Upper lobe of left lung (tissue), 6 donors: ENCODE measurements at regions not wholly inside any gene's neighbourhood (a gene's known extent, or its start where the extent isn't known, plus 50 kb on each side); places are given as distances from the start of the nearest gene placed in this dataset.
"Not testable (repeated sequence)": the region's sequence is repeated elsewhere in the genome, so short reads cannot be mapped to it uniquely, and the experiment has no call there.

Experiments
- ATAC-seq, 2 donors: fragments of 200-7000 bp; cut with Tn5 transposase; one replicate each; pipeline ENCODE4 v1.9.1; 2022; ENCODE audit warnings: mild to moderate bottlenecking in 2 of 2, moderate library complexity in 2 of 2; ENCODE audit not compliant: low FRiP score in 2 of 2
- DNase-seq, 2 donors: peaks; one replicate each; pipeline ENCODE4 v3.0.0-alpha.2; 2019 to 2020
- H3K27ac ChIP-seq, 4 donors: fragments of 200-600 bp; sonication (generic); one replicate each; pipeline ENCODE4 v1.5.1; 2016 to 2019
- H3K27me3 ChIP-seq, 4 donors: fragments of 200-600 bp; sonication (generic); one replicate each; pipeline ENCODE4 v1.5.1; 2017 to 2019
- H3K36me3 ChIP-seq, 4 donors: fragments of 200-600 bp; sonication (generic); one replicate each; pipeline ENCODE4 v1.5.1; 2016 to 2019
- H3K4me1 ChIP-seq, 4 donors: fragments of 200-600 bp; sonication (generic); one replicate each; pipeline ENCODE4 v1.5.1; 2018 to 2019
- H3K4me3 ChIP-seq, 4 donors: fragments of 200-600 bp; sonication (generic); one replicate each; pipeline ENCODE4 v1.5.1; 2017 to 2019; ENCODE audit warnings: mild to moderate bottlenecking in 2 of 4, moderate library complexity in 1 of 4
- H3K9me3 ChIP-seq, 4 donors: fragments of 200-600 bp; sonication (generic); one replicate each; pipeline ENCODE4 v1.5.1; 2018 to 2019
- EP300 ChIP-seq, 4 donors: sonication (generic); formaldehyde crosslinking; IDR thresholded peaks; one replicate each; pipeline ENCODE4 v1.5.1; 2017; ENCODE audit warnings: antibody characterized with exemption in 4 of 4, control low read depth in 2 of 4
- POLR2A ChIP-seq, 4 donors: fragments of 450-650 bp; IDR thresholded peaks; one replicate each; pipeline ENCODE4 v1.5.1; 2016 to 2017; ENCODE audit warnings: antibody characterized with exemption in 4 of 4, mild to moderate bottlenecking in 2 of 4
- POLR2AphosphoS5 ChIP-seq, 2 donors: sonication (generic); formaldehyde crosslinking; IDR thresholded peaks; one replicate each; pipeline ENCODE4 v1.5.1; 2017; ENCODE audit warnings: antibody characterized with exemption in 2 of 2
- WGBS, 2 donors: methylation state at CpG; one replicate each; pipeline ENCODE4 v1.1.5; 2017 to 2018; 5-methylcytosine and 5-hydroxymethylcytosine counted together
- TF ChIP-seq, protein P1 (sequence below), 6 experiments: fragments of 450-650 bp in 4 of 6; fragments of 200-600 bp in 2 of 6; sonication (generic) in 2 of 6; IDR thresholded peaks; one replicate each; pipeline ENCODE4 v1.5.1; 2016 to 2019; ENCODE audit warnings: antibody characterized with exemption in 6 of 6
- donor health status: DM: no; HTN: no; CAD: no; lungs with moderate emphysema.
- donor health status: DM: no; HTN: yes; CAD: no; lungs with severe emphysema.

DNA sequence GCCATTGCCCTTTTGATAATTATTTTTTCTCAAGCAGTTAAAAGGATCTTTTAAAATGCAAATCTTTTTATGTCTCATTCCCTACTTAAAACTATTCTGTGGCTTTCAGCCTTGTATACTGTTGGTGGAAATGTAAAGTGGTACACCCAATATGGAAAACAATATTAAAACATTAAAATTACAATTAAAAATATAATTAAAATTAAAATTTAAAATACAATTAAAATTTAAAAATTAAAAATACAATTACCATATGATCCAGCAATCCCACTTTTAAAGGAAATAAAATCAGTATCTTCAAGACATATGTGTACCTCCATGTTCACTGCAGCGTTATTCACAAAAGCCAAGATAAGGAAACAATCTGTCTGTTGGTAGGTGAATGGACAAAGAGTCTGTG is 340.8 kb upstream of the TOM1L1 start:
- H3K36me3 ChIP-seq, result no peaks in the 10 kb centered on the region
- no peak for TF ChIP-seq POLR2AphosphoS5 (IDR thresholded peaks at IDR 0.05)
- no peak for TF ChIP-seq POLR2A (IDR thresholded peaks at IDR 0.05)
- TF ChIP-seq, protein P1, sequence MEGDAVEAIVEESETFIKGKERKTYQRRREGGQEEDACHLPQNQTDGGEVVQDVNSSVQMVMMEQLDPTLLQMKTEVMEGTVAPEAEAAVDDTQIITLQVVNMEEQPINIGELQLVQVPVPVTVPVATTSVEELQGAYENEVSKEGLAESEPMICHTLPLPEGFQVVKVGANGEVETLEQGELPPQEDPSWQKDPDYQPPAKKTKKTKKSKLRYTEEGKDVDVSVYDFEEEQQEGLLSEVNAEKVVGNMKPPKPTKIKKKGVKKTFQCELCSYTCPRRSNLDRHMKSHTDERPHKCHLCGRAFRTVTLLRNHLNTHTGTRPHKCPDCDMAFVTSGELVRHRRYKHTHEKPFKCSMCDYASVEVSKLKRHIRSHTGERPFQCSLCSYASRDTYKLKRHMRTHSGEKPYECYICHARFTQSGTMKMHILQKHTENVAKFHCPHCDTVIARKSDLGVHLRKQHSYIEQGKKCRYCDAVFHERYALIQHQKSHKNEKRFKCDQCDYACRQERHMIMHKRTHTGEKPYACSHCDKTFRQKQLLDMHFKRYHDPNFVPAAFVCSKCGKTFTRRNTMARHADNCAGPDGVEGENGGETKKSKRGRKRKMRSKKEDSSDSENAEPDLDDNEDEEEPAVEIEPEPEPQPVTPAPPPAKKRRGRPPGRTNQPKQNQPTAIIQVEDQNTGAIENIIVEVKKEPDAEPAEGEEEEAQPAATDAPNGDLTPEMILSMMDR (IDR thresholded peaks at IDR 0.05), result no peak
- TF ChIP-seq EP300 (IDR thresholded peaks at IDR 0.05), result no peak
- WGBS, 2 donors, result 87 to 89% methylated on average over 1 of the region's 1 CpG
- H3K4me3 ChIP-seq, result no peak overlapping the region
- H3K9me3 ChIP-seq, result peaks cover 0 to 3% (median 0%) of the 10 kb centered on the region in 4 donors
- no peaks in the 10 kb centered on the region for H3K4me1 ChIP-seq
- H3K27ac ChIP-seq, result no peak overlapping the region
- no peak for DNase-seq
- H3K27me3 ChIP-seq, result no peaks in the 10 kb centered on the region
- ATAC-seq, result no peak

DNA sequence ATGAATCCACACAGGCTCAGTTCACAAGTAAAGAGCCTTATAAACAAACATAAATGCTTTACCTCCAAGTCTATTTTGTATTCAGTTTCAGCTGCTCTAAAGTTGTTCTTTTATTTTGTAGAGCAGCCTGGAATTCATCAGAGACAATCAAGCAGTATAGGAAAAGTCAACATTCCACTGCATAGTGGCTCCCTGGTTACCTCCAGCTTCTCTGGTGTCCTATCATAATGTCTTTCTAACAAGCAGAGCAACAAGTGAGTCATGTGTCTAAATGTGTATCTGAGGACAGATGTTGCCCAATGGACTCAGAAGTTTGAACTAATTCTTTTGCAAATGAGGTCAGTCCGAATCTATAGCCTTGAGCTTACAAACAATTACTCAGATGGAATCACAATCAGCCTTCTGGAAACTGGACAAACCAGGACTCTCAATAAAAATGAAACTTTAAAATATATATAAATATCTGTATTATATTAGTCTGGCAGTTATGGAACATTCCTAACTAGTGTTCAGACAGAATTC is 292.0 kb upstream of the TOM1L1 start:
- H3K4me3 ChIP-seq, result no peak overlapping the region
- H3K9me3 ChIP-seq, result peaks cover 0 to 14% (median 8%) of the 10 kb centered on the region in 4 donors
- no peak overlapping the region for H3K27ac ChIP-seq
- DNase-seq (no peak), ATAC-seq (no peak)
- 61 to 67% methylated on average over 1 of the region's 1 CpG for WGBS, 2 donors
- TF ChIP-seq EP300 (IDR thresholded peaks at IDR 0.05) (no peak), POLR2AphosphoS5 (IDR thresholded peaks at IDR 0.05) (no peak), POLR2A (IDR thresholded peaks at IDR 0.05) (no peak)
- TF ChIP-seq, protein P1 (IDR thresholded peaks at IDR 0.05), result no peak
- no peaks in the 10 kb centered on the region for H3K36me3 ChIP-seq
- H3K4me1 ChIP-seq, result no peaks in the 10 kb centered on the region
- H3K27me3 ChIP-seq, result no peaks in the 10 kb centered on the region

DNA sequence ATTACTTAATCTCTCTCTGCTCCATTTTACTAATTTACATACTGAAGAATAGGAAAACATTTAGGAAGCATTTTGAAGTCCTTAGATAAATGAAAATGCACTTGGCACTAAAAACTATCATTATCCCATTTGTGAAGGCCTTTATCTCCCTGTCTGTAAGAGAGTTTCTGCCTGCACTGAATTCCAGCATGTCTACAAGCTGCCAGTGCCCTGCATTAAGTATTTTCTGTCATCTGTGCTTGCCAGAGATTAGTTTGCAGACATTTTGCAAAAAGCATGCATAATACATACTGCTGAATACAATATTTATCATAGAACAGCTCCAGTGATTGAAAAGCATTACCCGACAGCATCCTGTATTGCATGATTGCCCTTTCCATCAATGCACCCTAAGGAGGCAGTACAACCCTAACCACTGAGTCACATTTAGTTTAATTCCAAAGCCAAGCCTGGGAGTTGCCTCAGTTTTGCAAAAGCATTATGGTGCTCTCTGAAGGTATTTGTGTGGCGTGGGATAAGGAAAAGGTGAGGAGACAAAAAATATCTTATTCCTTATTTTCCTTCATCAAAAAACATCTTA is 280.2 kb upstream of the TOM1L1 start:
- ATAC-seq (no peak), DNase-seq (no peak)
- Histone ChIP-seq H3K9me3 (no peaks in the 10 kb centered on the region), H3K27ac (no peak overlapping the region), H3K27me3 (no peaks in the 10 kb centered on the region), H3K4me1 (no peaks in the 10 kb centered on the region), H3K4me3 (no peak overlapping the region), H3K36me3 (no peaks in the 10 kb centered on the region)
- TF ChIP-seq POLR2A (IDR thresholded peaks at IDR 0.05), result no peak
- TF ChIP-seq, protein P1 (IDR thresholded peaks at IDR 0.05), result no peak
- no peak for TF ChIP-seq EP300 (IDR thresholded peaks at IDR 0.05)
- no peak for TF ChIP-seq POLR2AphosphoS5 (IDR thresholded peaks at IDR 0.05)
- WGBS, 2 donors, result 74 to 92% methylated on average over 2 of the region's 2 CpGs

DNA sequence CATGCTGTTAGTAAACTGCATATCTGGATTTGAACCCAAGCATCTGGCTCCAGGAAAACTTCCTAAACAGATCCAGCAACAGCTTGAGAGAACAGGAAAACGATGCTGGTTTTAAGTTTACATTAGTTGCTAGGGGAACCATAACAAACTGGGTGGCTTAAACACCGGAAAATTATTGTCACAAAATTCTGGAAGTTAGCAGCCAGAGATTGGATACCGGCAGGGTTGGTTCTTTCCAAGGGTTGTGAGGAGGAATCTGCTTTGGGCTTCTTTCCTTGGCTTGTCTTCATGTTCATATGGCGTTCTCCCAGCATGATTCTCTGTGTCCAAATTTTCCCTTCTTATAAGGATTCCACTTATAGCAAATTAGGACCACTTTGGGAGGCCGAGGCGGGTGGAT is 276.9 kb upstream of the TOM1L1 start:
- TF ChIP-seq POLR2AphosphoS5 (IDR thresholded peaks at IDR 0.05) (no peak), POLR2A (IDR thresholded peaks at IDR 0.05) (no peak), EP300 (IDR thresholded peaks at IDR 0.05) (no peak)
- TF ChIP-seq, protein P1 (IDR thresholded peaks at IDR 0.05), result no peak
- no peak for DNase-seq
- WGBS, 2 donors, result 66 to 84% methylated on average over 6 of the region's 6 CpGs

DNA sequence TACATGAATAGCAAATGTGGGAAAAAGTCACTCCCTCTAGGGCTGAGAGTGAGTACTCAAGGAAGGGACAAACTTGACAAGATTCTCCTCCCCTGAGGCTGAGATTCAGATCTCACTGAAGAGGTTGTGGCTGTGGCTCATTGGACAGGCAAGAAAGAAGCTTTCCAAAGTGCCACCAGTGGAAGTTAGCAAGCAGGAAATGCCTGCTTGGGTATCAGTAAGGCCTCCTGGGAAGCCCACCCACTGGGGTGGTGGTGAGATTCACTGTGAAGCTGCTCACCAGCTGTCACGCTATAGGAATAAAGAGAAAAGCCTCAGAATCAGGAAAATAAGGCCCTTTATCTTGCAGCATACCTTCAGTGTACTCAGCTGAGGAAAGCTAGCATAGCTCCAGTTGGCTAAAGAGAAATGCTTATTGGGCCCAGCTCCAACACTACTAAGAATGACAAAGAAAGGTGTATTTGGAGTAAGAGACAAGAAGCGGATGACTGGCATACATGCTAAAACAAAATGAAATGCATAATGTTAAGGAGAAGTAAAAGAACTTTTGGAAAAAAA is 274.4 kb upstream of the TOM1L1 start:
- TF ChIP-seq, protein P1 (IDR thresholded peaks at IDR 0.05), result no peak
- TF ChIP-seq POLR2A (IDR thresholded peaks at IDR 0.05) (no peak), POLR2AphosphoS5 (IDR thresholded peaks at IDR 0.05) (no peak), EP300 (IDR thresholded peaks at IDR 0.05) (no peak)

More for the DNA sequence above, 276.9 kb upstream of the TOM1L1 start:
- H3K9me3 ChIP-seq, result no peaks in the 10 kb centered on the region
- ATAC-seq, result no peak
- no peak overlapping the region for H3K27ac ChIP-seq
- no peak overlapping the region for H3K4me3 ChIP-seq
- H3K4me1 ChIP-seq, result no peaks in the 10 kb centered on the region
- H3K36me3 ChIP-seq, result no peaks in the 10 kb centered on the region
- H3K27me3 ChIP-seq, result no peaks in the 10 kb centered on the region

DNA sequence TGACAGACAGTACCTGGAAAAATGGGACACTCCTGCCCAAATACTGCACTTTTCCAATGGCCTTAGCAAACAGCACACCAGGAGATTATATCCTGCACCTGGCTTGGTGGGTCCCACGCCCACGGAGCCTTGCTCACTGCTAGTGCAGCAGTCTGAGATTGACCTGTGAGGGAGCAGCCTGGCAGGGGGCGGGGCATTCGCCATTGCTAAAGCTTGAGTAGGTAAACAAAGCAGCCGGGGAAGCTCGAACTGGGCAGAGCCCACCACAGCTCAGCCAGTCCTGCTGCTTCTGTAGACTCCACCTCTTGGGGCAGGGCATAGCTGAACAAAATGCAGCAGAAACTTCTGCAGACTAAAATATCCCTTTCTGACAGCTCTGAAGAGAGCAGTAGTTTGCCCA is 261.2 kb upstream of the TOM1L1 start:
- H3K4me3 ChIP-seq, H3K27ac ChIP-seq, H3K4me1 ChIP-seq, H3K27me3 ChIP-seq, ATAC-seq, H3K36me3 ChIP-seq: not testable (repeated sequence)
- DNase-seq, result peak in 1 of 2 donors; percentile 33
- 76% methylated on average over 6 of the region's 6 CpGs; no CpG with 5 or more reads in 1 of the 2 donors for WGBS, 2 donors
- peaks cover 0 to 15% (median 0%) of the 10 kb centered on the region in 4 donors for H3K9me3 ChIP-seq

More for the DNA sequence above, 274.4 kb upstream of the TOM1L1 start:
- no peak overlapping the region for H3K4me3 ChIP-seq
- H3K4me1 ChIP-seq, result no peaks in the 10 kb centered on the region
- no peaks in the 10 kb centered on the region for H3K27me3 ChIP-seq
- H3K36me3 ChIP-seq, result no peaks in the 10 kb centered on the region
- WGBS, 2 donors, result 59 to 62% methylated on average over 2 of the region's 2 CpGs
- no peak overlapping the region for H3K27ac ChIP-seq
- DNase-seq (no peak), ATAC-seq (no peak)
- H3K9me3 ChIP-seq, result no peaks in the 10 kb centered on the region
